A549 (cell line): ENCODE measurements at regions not wholly inside any gene's neighbourhood (a gene's known extent, or its start where the extent isn't known, plus 50 kb on each side); places are given as distances from the start of the nearest gene placed in this dataset.

Experiments
- ATAC-seq, 2 experiments: fragments of 200-7000 bp in 1 of 2; fragments of >200 bp in 1 of 2; cut with Nextera tagmentation in 1 of 2; cut with Tn5 transposase in 1 of 2; 3 replicates each; pipeline versions ENCODE4 v1.8.0 to v1.9.1; 2018 to 2020; ENCODE audit warnings: mild to moderate bottlenecking in 1 of 2, moderate library complexity in 1 of 2
- CTCF ChIA-PET: fragments of 300-600 bp; sonication (Branson Sonifier 250); formaldehyde crosslinking; extraction: SDS; loops from one replicate; lab custom pipeline; 2021; ENCODE audit warnings: antibody characterized with exemption, inconsistent platforms; lab: Yijun Ruan, JAX
- POLR2A ChIA-PET: fragments of 350-600 bp; formaldehyde crosslinking; extraction: SDS; loops from one replicate; lab custom pipeline; 2021; ENCODE audit warnings: antibody characterized with exemption, inconsistent platforms; lab: Yijun Ruan, JAX
- DNase-seq, 2 experiments: peaks; one replicate each; pipeline versions ENCODE4 v3.0.0 to v3.0.0-alpha.2; 2011 to 2016; ENCODE audit warnings: low read depth in 1 of 2, low spot score in 1 of 2
- FAIRE-seq: peaks from 2 replicates; lab custom pipeline; 2011; peaks lifted over from hg19 to GRCh38; lab: Jason Lieb, UNC
- H3K27ac ChIP-seq, 2 experiments: fragments of >200 bp; sonication (Bioruptor Twin); formaldehyde crosslinking; 3 replicates each; pipeline ENCODE4 v1.5.1; 2016 to 2017
- H3K4me1 ChIP-seq: fragments of >200 bp; sonication (Bioruptor Twin); formaldehyde crosslinking; 3 replicates; pipeline ENCODE4 v1.6.1; 2016
- H3K4me2 ChIP-seq: fragments of >200 bp; sonication (Bioruptor Twin); formaldehyde crosslinking; 3 replicates; pipeline ENCODE4 v1.6.1; 2016
- H3K4me3 ChIP-seq: fragments of >200 bp; sonication (Bioruptor Twin); formaldehyde crosslinking; 3 replicates; pipeline ENCODE4 v1.5.1; 2016
- H3K9me3 ChIP-seq: fragments of >200 bp; sonication (Bioruptor Twin); formaldehyde crosslinking; 3 replicates; pipeline ENCODE4 v1.6.1; 2016
- CBX8 ChIP-seq: fragments of 200-600 bp; sonication (generic); IDR thresholded peaks from 2 replicates; pipeline ENCODE4 v1.6.1; 2016
- CTCF ChIP-seq: fragments of >200 bp; sonication (Bioruptor Twin); formaldehyde crosslinking; IDR thresholded peaks from 3 replicates; pipeline ENCODE4 v1.5.1; 2016
- EHMT2 ChIP-seq: fragments of 200-600 bp; sonication (generic); IDR thresholded peaks from 2 replicates; pipeline ENCODE4 v1.6.1; 2016; ENCODE audit warnings: antibody characterized with exemption, low read depth, mild to moderate bottlenecking, moderate library complexity
- ELK1 ChIP-seq: fragments of 150-350 bp; IDR thresholded peaks from 2 replicates; pipeline ENCODE4 v1.6.1; 2014; ENCODE audit warnings: low read depth, mild to moderate bottlenecking, low read length
- FOSB ChIP-seq: fragments of 250-450 bp; sonication (Bioruptor Pico); IDR thresholded peaks from 2 replicates; pipeline ENCODE4 v1.5.0; 2020; ENCODE audit warnings: mild to moderate bottlenecking, moderate library complexity
- FOXS1 ChIP-seq: fragments of 250-450 bp; sonication (Bioruptor Pico); IDR thresholded peaks from 2 replicates; pipeline ENCODE4 v1.5.0; 2020; ENCODE audit warnings: mild to moderate bottlenecking, moderate library complexity
- HMGXB4 ChIP-seq: fragments of 250-450 bp; sonication (Bioruptor Pico); IDR thresholded peaks from 2 replicates; pipeline ENCODE4 v1.5.0; 2021; ENCODE audit warnings: mild to moderate bottlenecking, moderate library complexity, borderline replicate concordance
- HOXA7 ChIP-seq: fragments of 250-450 bp; sonication (Bioruptor Pico); IDR thresholded peaks from 2 replicates; pipeline ENCODE4 v1.5.0; 2020; ENCODE audit warnings: mild to moderate bottlenecking, moderate library complexity
- JUNB ChIP-seq: fragments of >200 bp; sonication (Bioruptor Twin); formaldehyde crosslinking; IDR thresholded peaks from 2 replicates; pipeline ENCODE4 v1.6.1; 2016
- MAFK ChIP-seq: fragments of 450-650 bp; IDR thresholded peaks from 2 replicates; pipeline ENCODE4 v1.6.1; 2014; ENCODE audit not compliant: partially characterized antibody
- NFE2L2 ChIP-seq: fragments of 150-350 bp; conservative IDR thresholded peaks from 2 replicates; pipeline ENCODE4 v1.6.1; 2014; ENCODE audit warnings: low read length
- NR3C1 ChIP-seq: fragments of >200 bp; sonication (Bioruptor Twin); formaldehyde crosslinking; IDR thresholded peaks from 3 replicates; pipeline ENCODE4 v1.6.1; 2017
- PBX3 ChIP-seq: IDR thresholded peaks from 2 replicates; pipeline ENCODE4 v1.6.1; 2012
- POLR2A ChIP-seq: IDR thresholded peaks from 2 replicates; pipeline ENCODE4 v1.6.1; 2012; ENCODE audit warnings: mild to moderate bottlenecking, low read length
- REST ChIP-seq: fragments of 200-600 bp; sonication (generic); IDR thresholded peaks from 2 replicates; pipeline ENCODE4 v1.6.1; 2016; ENCODE audit warnings: antibody characterized with exemption, mild to moderate bottlenecking, moderate library complexity
- RNF2 ChIP-seq: fragments of 200-600 bp; sonication (generic); IDR thresholded peaks from 2 replicates; pipeline ENCODE4 v1.6.1; 2016; ENCODE audit warnings: low read depth, mild to moderate bottlenecking, antibody characterized with exemption, moderate library complexity, borderline replicate concordance
- ZNF302 ChIP-seq: fragments of 250-450 bp; sonication (Bioruptor Pico); IDR thresholded peaks from 2 replicates; pipeline ENCODE4 v1.9.0; 2021; ENCODE audit warnings: inconsistent platforms, mild to moderate bottlenecking, moderate library complexity
- WGBS: methylation state at CpG from one replicate; pipeline ENCODE4 v1.1.6; 2017; ENCODE audit errors: missing lambda C conversion rate; 5-methylcytosine and 5-hydroxymethylcytosine counted together

- no peak for TF ChIP-seq NFE2L2
- TF ChIP-seq CBX8, result no peak
- TF ChIP-seq MAFK, result no peak
- no peak for TF ChIP-seq PBX3
- no peak for TF ChIP-seq POLR2A
- no peak for TF ChIP-seq JUNB
- no peak for TF ChIP-seq NR3C1
- TF ChIP-seq CTCF, result no peak
- no peak for TF ChIP-seq ZNF302 (CRISPR knock-in tag)
- no peak for TF ChIP-seq FOSB (CRISPR knock-in tag)
- TF ChIP-seq EHMT2, result no peak
- TF ChIP-seq RNF2, result no peak
- no peak for TF ChIP-seq FOXS1 (CRISPR knock-in tag)
- TF ChIP-seq REST, result no peak
- TF ChIP-seq HMGXB4, result no peak
- Histone ChIP-seq H3K4me1 (no peaks in the 10 kb centered on the region), H3K9me3 (no peaks in the 10 kb centered on the region), H3K4me2 (no peak overlapping the region), H3K4me3 (no peak overlapping the region), H3K27ac (no peak overlapping the region)
- DNase-seq (no peak), ATAC-seq (no peak), FAIRE-seq (no peak)
- WGBS, result under 1% methylated on average over 5 of the region's 5 CpGs
- CTCF ChIA-PET, result no interaction called here
- POLR2A ChIA-PET, result no interaction called here
Observed at GRCh38 chr20:52441710-52442109, 250.1 kb upstream of the ZFP64 start.

- H3K4me2 ChIP-seq, result no peak overlapping the region
- ChIA-PET CTCF (no interaction called here), POLR2A (no interaction called here)
- ATAC-seq, result no peak
- H3K4me1 ChIP-seq, result no peaks in the 10 kb centered on the region
- no peaks in the 10 kb centered on the region for H3K9me3 ChIP-seq
- no peak for DNase-seq
- FAIRE-seq, result no peak
- H3K4me3 ChIP-seq, result no peak overlapping the region
- TF ChIP-seq MAFK, result peak; percentile 95
- no peak for TF ChIP-seq HOXA7 (CRISPR knock-in tag)
- TF ChIP-seq ELK1, result no peak
- TF ChIP-seq PBX3, result no peak
- H3K27ac ChIP-seq, result no peak overlapping the region
- 61% methylated on average over 4 of the region's 4 CpGs for WGBS
Observed at GRCh38 chr20:52439375-52439774, 247.8 kb upstream of the ZFP64 start.
